Breast epithelium (tissue), 4 donors: ENCODE measurements at regions not wholly inside any gene's neighbourhood (a gene's known extent, or its start where the extent isn't known, plus 50 kb on each side); places are given as distances from the start of the nearest gene placed in this dataset.

Experiments used
- DNase-seq, 2 donors: peaks; one replicate each; pipeline ENCODE4 v3.0.0-alpha.2; 2019; ENCODE audit warnings: low spot score in 2 of 2
- H3K27ac ChIP-seq, 2 donors: fragments of 200-600 bp; sonication (generic) in 1 of 2; one replicate each; pipeline ENCODE4 v1.5.1; 2016 to 2019; ENCODE audit warnings: mild to moderate bottlenecking in 1 of 2
- H3K27me3 ChIP-seq, 2 donors: fragments of 200-600 bp; sonication (generic) in 1 of 2; one replicate each; pipeline versions ENCODE4 v1.5.1 to v1.6.0; 2017 to 2019; ENCODE audit warnings: control low read depth in 1 of 2, mild to moderate bottlenecking in 1 of 2
- H3K36me3 ChIP-seq: fragments of 200-600 bp; one replicate; pipeline ENCODE4 v1.5.1; 2019
- H3K4me1 ChIP-seq, 2 donors: fragments of 200-600 bp; sonication (generic); one replicate each; pipeline ENCODE4 v1.5.1; 2016 to 2019; ENCODE audit warnings: control low read depth in 1 of 2
- H3K4me3 ChIP-seq, 3 donors: fragments of 200-600 bp; sonication (generic); 1 replicate in 2 of 3; 2 replicates in 1 of 3; pipeline ENCODE4 v1.5.1; 2016 to 2019; ENCODE audit warnings: mild to moderate bottlenecking in 3 of 3, moderate library complexity in 2 of 3
- H3K9me3 ChIP-seq, 2 donors: fragments of 200-600 bp; sonication (generic) in 1 of 2; one replicate each; pipeline ENCODE4 v1.5.1; 2016 to 2019; ENCODE audit warnings: control low read depth in 1 of 2
- POLR2A ChIP-seq: fragments of 450-650 bp; IDR thresholded peaks from one replicate; pipeline ENCODE4 v1.6.1; 2016; ENCODE audit warnings: antibody characterized with exemption, mild to moderate bottlenecking, moderate library complexity
- POLR2AphosphoS5 ChIP-seq, 3 donors: sonication (generic); formaldehyde crosslinking; IDR thresholded peaks; one replicate each; pipeline ENCODE4 v1.6.1; 2017; ENCODE audit warnings: antibody characterized with exemption in 3 of 3
- intact Hi-C: fragments of 100-400 bp; cut with DNase I; formaldehyde crosslinking; loops from one replicate; pipeline ENCODE4 v1.15.1; 2023; ENCODE audit warnings: low total_unique reads
- TF ChIP-seq, protein P1 (sequence below), 3 donors: fragments of 450-650 bp; IDR thresholded peaks; one replicate each; pipeline ENCODE4 v1.5.1; 2016 to 2017; ENCODE audit warnings: antibody characterized with exemption in 3 of 3, mild to moderate bottlenecking in 3 of 3, moderate library complexity in 3 of 3

GRCh38 chr11:36822829-36823228 is 224.8 kb upstream of the RAG2 start:
- Histone ChIP-seq H3K9me3 (no peaks in the 10 kb centered on the region), H3K4me1 (no peaks in the 10 kb centered on the region), H3K27me3 (no peaks in the 10 kb centered on the region), H3K36me3 (no peaks in the 10 kb centered on the region), H3K4me3 (no peak overlapping the region), H3K27ac (no peak overlapping the region)
- TF ChIP-seq, protein P1, sequence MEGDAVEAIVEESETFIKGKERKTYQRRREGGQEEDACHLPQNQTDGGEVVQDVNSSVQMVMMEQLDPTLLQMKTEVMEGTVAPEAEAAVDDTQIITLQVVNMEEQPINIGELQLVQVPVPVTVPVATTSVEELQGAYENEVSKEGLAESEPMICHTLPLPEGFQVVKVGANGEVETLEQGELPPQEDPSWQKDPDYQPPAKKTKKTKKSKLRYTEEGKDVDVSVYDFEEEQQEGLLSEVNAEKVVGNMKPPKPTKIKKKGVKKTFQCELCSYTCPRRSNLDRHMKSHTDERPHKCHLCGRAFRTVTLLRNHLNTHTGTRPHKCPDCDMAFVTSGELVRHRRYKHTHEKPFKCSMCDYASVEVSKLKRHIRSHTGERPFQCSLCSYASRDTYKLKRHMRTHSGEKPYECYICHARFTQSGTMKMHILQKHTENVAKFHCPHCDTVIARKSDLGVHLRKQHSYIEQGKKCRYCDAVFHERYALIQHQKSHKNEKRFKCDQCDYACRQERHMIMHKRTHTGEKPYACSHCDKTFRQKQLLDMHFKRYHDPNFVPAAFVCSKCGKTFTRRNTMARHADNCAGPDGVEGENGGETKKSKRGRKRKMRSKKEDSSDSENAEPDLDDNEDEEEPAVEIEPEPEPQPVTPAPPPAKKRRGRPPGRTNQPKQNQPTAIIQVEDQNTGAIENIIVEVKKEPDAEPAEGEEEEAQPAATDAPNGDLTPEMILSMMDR (IDR thresholded peaks at IDR 0.05): no peak
- TF ChIP-seq POLR2AphosphoS5 (IDR thresholded peaks at IDR 0.05) (no peak), POLR2A (no peak)
- intact Hi-C loops: no loop called here
- DNase-seq: no peak

DNA sequence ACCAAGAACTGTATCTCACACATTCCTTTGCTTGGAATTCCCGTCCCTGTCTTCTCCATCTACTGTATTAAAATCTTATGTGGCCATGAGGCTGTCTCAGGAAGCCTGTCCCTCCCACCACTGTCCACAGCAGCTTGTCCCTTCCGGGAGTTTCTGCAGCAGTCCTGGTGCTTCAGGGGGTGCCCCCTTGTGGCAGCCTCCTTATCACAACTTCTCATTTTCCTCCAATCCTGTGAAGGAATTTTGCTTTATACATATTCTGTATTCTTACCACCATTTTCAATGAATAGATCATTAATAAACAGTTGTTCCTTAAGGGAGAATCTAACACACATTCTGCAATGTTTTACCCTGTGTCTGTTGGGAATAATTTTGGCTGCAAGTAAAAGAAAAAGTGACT is 220.4 kb upstream of the RAG2 start:
- TF ChIP-seq POLR2AphosphoS5 (IDR thresholded peaks at IDR 0.05): no peak
- TF ChIP-seq, protein P1 (IDR thresholded peaks at IDR 0.05): no peak
- TF ChIP-seq POLR2A: no peak
- H3K4me3 ChIP-seq: no peak overlapping the region
- no peaks in the 10 kb centered on the region for H3K27me3 ChIP-seq
- no peak for DNase-seq
- intact Hi-C loops: no loop called here
- H3K36me3 ChIP-seq: no peaks in the 10 kb centered on the region
- no peaks in the 10 kb centered on the region for H3K9me3 ChIP-seq
- no peaks in the 10 kb centered on the region for H3K4me1 ChIP-seq
- no peak overlapping the region for H3K27ac ChIP-seq

GRCh38 chr11:36817336-36817965 is 219.4 kb upstream of the RAG2 start:
- Histone ChIP-seq H3K27ac (no peak overlapping the region), H3K36me3 (no peaks in the 10 kb centered on the region), H3K4me3 (no peak overlapping the region), H3K27me3 (no peaks in the 10 kb centered on the region), H3K9me3 (no peaks in the 10 kb centered on the region), H3K4me1 (no peaks in the 10 kb centered on the region)
- no peak for DNase-seq
- TF ChIP-seq POLR2AphosphoS5 (IDR thresholded peaks at IDR 0.05): no peak
- no peak for TF ChIP-seq POLR2A
- TF ChIP-seq, protein P1 (IDR thresholded peaks at IDR 0.05): no peak
- intact Hi-C loops: no loop called here

GRCh38 chr11:36809303-36809702 is 211.3 kb upstream of the RAG2 start:
- no peak for DNase-seq

DNA sequence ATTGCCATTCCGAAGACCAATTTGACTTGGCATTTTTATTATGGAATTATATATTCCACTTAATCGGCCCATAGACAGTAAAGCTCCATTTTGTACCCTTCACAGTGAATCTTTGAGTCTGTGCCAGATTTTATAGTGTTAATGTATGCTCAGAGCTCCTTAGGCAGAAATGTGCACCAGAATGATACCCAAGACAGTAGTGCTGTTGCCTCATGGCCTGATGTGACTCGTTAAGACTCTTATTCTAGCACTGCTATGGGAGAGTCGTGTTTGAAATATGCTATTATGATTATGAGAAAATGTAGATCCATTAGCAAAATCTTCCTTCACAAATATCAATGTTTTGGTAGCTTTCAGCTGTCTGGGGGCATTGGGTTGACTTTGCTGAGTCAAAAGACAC is 209.8 kb upstream of the RAG2 start:
- DNase-seq: no peak
- H3K27ac ChIP-seq: no peak overlapping the region
- TF ChIP-seq POLR2A (no peak), POLR2AphosphoS5 (IDR thresholded peaks at IDR 0.05) (no peak)
- TF ChIP-seq, protein P1 (IDR thresholded peaks at IDR 0.05): no peak
- peaks cover 0 to 3% of the 10 kb centered on the region in 2 donors for H3K27me3 ChIP-seq
- H3K36me3 ChIP-seq: no peaks in the 10 kb centered on the region
- H3K4me1 ChIP-seq: no peaks in the 10 kb centered on the region
- intact Hi-C loops: no loop called here
- H3K4me3 ChIP-seq: no peak overlapping the region
- H3K9me3 ChIP-seq: no peaks in the 10 kb centered on the region

More at GRCh38 chr11:36809303-36809702, 211.3 kb upstream of the RAG2 start:
- H3K27ac ChIP-seq: no peak overlapping the region
- H3K9me3 ChIP-seq: no peaks in the 10 kb centered on the region
- H3K4me3 ChIP-seq: no peak overlapping the region
- intact Hi-C loops: no loop called here
- H3K36me3 ChIP-seq: no peaks in the 10 kb centered on the region
- H3K4me1 ChIP-seq: no peaks in the 10 kb centered on the region
- TF ChIP-seq, protein P1 (IDR thresholded peaks at IDR 0.05): no peak
- no peak for TF ChIP-seq POLR2A
- no peak for TF ChIP-seq POLR2AphosphoS5 (IDR thresholded peaks at IDR 0.05)
- H3K27me3 ChIP-seq: peaks cover 0 to 3% of the 10 kb centered on the region in 2 donors
